ENCODE measurements at regions not wholly inside any gene's neighbourhood (a gene's known extent, or its start where the extent isn't known, plus 50 kb on each side); places are given as distances from the start of the nearest gene placed in this dataset.

DNA sequence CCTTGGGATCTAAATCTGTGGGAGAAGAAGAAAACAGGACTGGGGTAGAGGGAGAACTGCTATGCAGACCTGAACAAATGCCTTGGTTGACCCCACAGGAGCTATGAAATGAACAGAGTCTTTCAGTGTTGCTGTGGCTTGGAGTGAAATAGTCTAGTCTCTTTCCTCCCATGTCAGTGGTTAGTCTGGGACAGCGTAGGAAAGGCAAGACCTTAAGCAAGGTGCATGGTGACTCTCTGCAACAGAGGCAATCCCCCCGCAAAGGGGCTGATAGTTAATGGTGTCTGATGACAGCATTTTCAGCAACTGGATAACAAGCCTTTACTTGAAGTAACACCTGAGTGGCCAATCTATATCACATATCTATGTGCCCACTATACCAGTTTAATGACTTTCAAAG lies 62.3 kb downstream of the ARL4A start:
- H3K36me3 ChIP-seq (replicated peaks in 1 of 2) = no peaks in the 10 kb centered on the region
- H3K27me3 ChIP-seq = no peaks in the 10 kb centered on the region
- WGBS, 4 donors = 90 to 100% (median 91%) methylated on average over 2 of the region's 2 CpGs
- TF ChIP-seq, protein P1, sequence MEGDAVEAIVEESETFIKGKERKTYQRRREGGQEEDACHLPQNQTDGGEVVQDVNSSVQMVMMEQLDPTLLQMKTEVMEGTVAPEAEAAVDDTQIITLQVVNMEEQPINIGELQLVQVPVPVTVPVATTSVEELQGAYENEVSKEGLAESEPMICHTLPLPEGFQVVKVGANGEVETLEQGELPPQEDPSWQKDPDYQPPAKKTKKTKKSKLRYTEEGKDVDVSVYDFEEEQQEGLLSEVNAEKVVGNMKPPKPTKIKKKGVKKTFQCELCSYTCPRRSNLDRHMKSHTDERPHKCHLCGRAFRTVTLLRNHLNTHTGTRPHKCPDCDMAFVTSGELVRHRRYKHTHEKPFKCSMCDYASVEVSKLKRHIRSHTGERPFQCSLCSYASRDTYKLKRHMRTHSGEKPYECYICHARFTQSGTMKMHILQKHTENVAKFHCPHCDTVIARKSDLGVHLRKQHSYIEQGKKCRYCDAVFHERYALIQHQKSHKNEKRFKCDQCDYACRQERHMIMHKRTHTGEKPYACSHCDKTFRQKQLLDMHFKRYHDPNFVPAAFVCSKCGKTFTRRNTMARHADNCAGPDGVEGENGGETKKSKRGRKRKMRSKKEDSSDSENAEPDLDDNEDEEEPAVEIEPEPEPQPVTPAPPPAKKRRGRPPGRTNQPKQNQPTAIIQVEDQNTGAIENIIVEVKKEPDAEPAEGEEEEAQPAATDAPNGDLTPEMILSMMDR (IDR thresholded peaks at IDR 0.05) = no peak
- TF ChIP-seq POLR2A (IDR thresholded peaks at IDR 0.05) = no peak
- H3K4me3 ChIP-seq = no peak overlapping the region
- DNase-seq = no peak
- intact Hi-C loops (cut with DNase I) = no loop called here
- H3K4me1 ChIP-seq (replicated peaks in 1 of 2) = no peaks in the 10 kb centered on the region
- no peak overlapping the region for H3K27ac ChIP-seq
- no peaks in the 10 kb centered on the region for H3K9me3 ChIP-seq (replicated peaks in 1 of 3)

DNA sequence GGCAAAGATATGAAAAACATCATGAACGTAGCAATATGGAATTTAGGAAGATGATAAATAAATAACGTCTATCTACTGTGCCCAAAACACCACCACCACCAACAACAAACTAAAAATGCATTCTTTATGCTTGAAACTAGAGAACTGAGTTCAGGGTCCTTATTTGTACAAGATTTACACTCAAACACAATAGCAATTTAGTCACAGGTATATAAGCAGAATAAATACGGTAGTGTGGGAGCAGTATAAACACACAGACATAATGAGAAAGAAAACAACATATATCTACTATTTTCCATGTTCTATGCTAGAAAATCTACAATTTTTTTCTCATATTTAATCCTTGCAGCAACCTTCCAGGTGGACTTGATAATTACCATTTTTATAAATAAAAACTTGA lies 64.3 kb downstream of the ARL4A start:
- no peaks in the 10 kb centered on the region for H3K9me3 ChIP-seq (replicated peaks in 1 of 3)
- intact Hi-C loops (cut with DNase I) = no loop called here
- H3K4me1 ChIP-seq (replicated peaks in 1 of 2) = no peaks in the 10 kb centered on the region
- H3K27me3 ChIP-seq = no peaks in the 10 kb centered on the region
- TF ChIP-seq POLR2A (IDR thresholded peaks at IDR 0.05) = no peak
- TF ChIP-seq, protein P1 (IDR thresholded peaks at IDR 0.05) = no peak
- 80 to 86% (median 82%) methylated on average over 3 of the region's 3 CpGs for WGBS, 4 donors
- DNase-seq = no peak
- no peaks in the 10 kb centered on the region for H3K36me3 ChIP-seq (replicated peaks in 1 of 2)
- H3K4me3 ChIP-seq = no peak overlapping the region
- no peak overlapping the region for H3K27ac ChIP-seq

DNA sequence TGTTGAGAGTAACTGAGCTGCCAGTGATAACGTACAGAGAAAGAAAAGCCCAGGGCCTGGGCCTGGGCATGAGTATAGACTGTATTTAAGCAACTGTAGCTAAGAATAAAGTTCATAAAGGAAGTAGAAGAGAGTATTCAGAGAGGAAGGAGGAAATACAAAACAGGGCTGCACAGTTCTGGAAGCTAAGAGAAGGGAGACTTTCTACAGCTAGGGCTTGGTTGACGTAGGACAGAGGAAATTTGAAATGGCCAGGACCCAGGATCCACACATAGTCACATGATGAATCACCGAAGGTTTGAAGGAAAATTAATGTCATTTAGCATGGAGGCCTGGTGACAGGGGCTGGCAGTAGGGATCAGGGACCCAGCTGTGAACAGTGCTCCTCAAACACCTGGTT lies 66.7 kb downstream of the ARL4A start:
- Histone ChIP-seq H3K36me3 (replicated peaks in 1 of 2) (no peaks in the 10 kb centered on the region), H3K4me1 (replicated peaks in 1 of 2) (no peaks in the 10 kb centered on the region), H3K9me3 (replicated peaks in 1 of 3) (no peaks in the 10 kb centered on the region), H3K27me3 (no peaks in the 10 kb centered on the region), H3K27ac (no peak overlapping the region), H3K4me3 (no peak overlapping the region)
- no peak for DNase-seq
- TF ChIP-seq, protein P1 (IDR thresholded peaks at IDR 0.05) = no peak
- no peak for TF ChIP-seq POLR2A (IDR thresholded peaks at IDR 0.05)
- 70 to 79% (median 74%) methylated on average over 3 of the region's 3 CpGs for WGBS, 4 donors
- intact Hi-C loops (cut with DNase I) = no loop called here

DNA sequence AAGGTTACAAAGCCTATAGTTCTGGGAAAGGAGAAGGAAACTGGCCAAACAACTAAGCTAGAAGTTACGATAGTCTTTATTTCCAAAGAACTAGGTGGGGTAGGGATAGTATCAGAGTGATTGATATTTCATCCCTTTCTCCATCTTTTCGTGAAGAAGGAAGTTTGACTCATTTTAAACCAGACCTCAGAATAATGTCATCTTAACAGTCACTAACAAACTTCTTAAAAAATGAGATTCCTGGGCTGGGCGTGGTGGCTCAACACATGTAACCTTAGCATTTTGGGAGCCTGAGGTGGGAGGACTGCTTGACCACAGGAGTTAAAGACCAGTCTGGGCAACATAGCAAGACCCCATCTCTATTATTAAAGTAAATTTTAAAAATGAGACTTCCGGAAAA lies 69.4 kb downstream of the ARL4A start:
- no peak overlapping the region for H3K27ac ChIP-seq
- DNase-seq = no peak
- no peaks in the 10 kb centered on the region for H3K36me3 ChIP-seq (replicated peaks in 1 of 2)
- intact Hi-C loops (cut with DNase I) = no loop called here
- WGBS, 4 donors = 73 to 90% (median 83%) methylated on average over 4 of the region's 4 CpGs
- H3K4me1 ChIP-seq (replicated peaks in 1 of 2) = no peaks in the 10 kb centered on the region
- no peaks in the 10 kb centered on the region for H3K9me3 ChIP-seq (replicated peaks in 1 of 3)
- TF ChIP-seq POLR2A (IDR thresholded peaks at IDR 0.05) = no peak
- TF ChIP-seq, protein P1 (IDR thresholded peaks at IDR 0.05) = no peak
- no peaks in the 10 kb centered on the region for H3K27me3 ChIP-seq
- H3K4me3 ChIP-seq = no peak overlapping the region
